OCI-LY7 (cell line): ENCODE measurements at regions not wholly inside any gene's neighbourhood (a gene's known extent, or its start where the extent isn't known, plus 50 kb on each side); places are given as distances from the start of the nearest gene placed in this dataset.

Experiments used
- BruUV-seq: library from RNA; stranded (reverse); fragments of 400-500 nt; replicated peaks from 2 replicates; lab custom pipeline; 2021; lab: Mats Ljungman, UMichigan
- CTCF ChIA-PET: fragments of 300-600 bp; sonication (Branson Sonifier 250); formaldehyde crosslinking; loops from one replicate; lab custom pipeline; 2022; ENCODE audit warnings: antibody characterized with exemption; ENCODE audit not compliant: unreplicated experiment; lab: Charles Lee
- POLR2A ChIA-PET: fragments of 300-600 bp; sonication (Branson Sonifier 250); formaldehyde crosslinking; loops from one replicate; lab custom pipeline; 2022; ENCODE audit warnings: antibody characterized with exemption; lab: Charles Lee
- DNase-seq: peaks from one replicate; pipeline ENCODE4 v3.0.0-alpha.2; 2015; ENCODE audit warnings: low spot score
- H2AFZ ChIP-seq: fragments of 200-600 bp; sonication (generic), shearing (Covaris generic); 2 replicates; pipeline ENCODE4 v1.6.1; 2014; ENCODE audit warnings: mild to moderate bottlenecking, antibody characterized with exemption, low read length, moderate library complexity
- H3K27ac ChIP-seq: fragments of 200-600 bp; sonication (generic); 2 replicates; pipeline ENCODE4 v1.5.1; 2014; ENCODE audit warnings: mixed run types, low read depth, mild to moderate bottlenecking, moderate library complexity, low read length, inconsistent platforms; ENCODE audit not compliant: poor library complexity, severe bottlenecking
- H3K36me3 ChIP-seq: fragments of 200-600 bp; sonication (generic); 2 replicates; pipeline ENCODE4 v1.6.1; 2014; ENCODE audit warnings: mild to moderate bottlenecking, antibody characterized with exemption, low read length, moderate library complexity, mixed read lengths; ENCODE audit not compliant: insufficient read depth
- H3K4me1 ChIP-seq: fragments of 200-600 bp; sonication (generic); 2 replicates; pipeline ENCODE4 v1.5.1; 2014; ENCODE audit warnings: mild to moderate bottlenecking, low read length; ENCODE audit not compliant: insufficient read depth, poor library complexity, severe bottlenecking
- H3K4me2 ChIP-seq: fragments of 200-600 bp; sonication (generic); 2 replicates; pipeline ENCODE4 v1.6.1; 2014; ENCODE audit warnings: mild to moderate bottlenecking, low read length
- H3K4me3 ChIP-seq: fragments of 200-600 bp; sonication (generic); 2 replicates; pipeline ENCODE4 v1.5.1; 2014; ENCODE audit warnings: mild to moderate bottlenecking, low read depth, low read length; ENCODE audit not compliant: poor library complexity, severe bottlenecking
- H3K79me2 ChIP-seq: fragments of 200-600 bp; sonication (generic); 2 replicates; pipeline ENCODE4 v1.6.1; 2016; ENCODE audit warnings: low read depth, mild to moderate bottlenecking, low read length, moderate library complexity, mixed read lengths; ENCODE audit not compliant: insufficient read depth
- H3K9me2 ChIP-seq: fragments of 200-600 bp; sonication (generic); 2 replicates; pipeline ENCODE4 v1.6.1; 2016; ENCODE audit warnings: mild to moderate bottlenecking, low read length, mixed read lengths; ENCODE audit not compliant: insufficient read depth
- H3K9me3 ChIP-seq: fragments of 200-600 bp; sonication (generic); 2 replicates; pipeline ENCODE4 v1.6.1; 2014; ENCODE audit warnings: mild to moderate bottlenecking, mixed run types, low read length, mixed read lengths
- H4K20me1 ChIP-seq: fragments of 200-600 bp; sonication (generic); 2 replicates; pipeline ENCODE4 v1.6.1; 2014; ENCODE audit warnings: mild to moderate bottlenecking, antibody characterized with exemption, low read length, moderate library complexity, mixed read lengths; ENCODE audit not compliant: insufficient read depth
- EZH2phosphoT487 ChIP-seq: fragments of 200-600 bp; sonication (generic); IDR thresholded peaks from 2 replicates; pipeline ENCODE4 v1.6.1; 2018; ENCODE audit warnings: low read depth, borderline replicate concordance, mild to moderate bottlenecking, mixed run types, antibody characterized with exemption, low read length, moderate library complexity, mixed read lengths
- intact Hi-C: fragments of 100-400 bp; cut with micrococcal nuclease; formaldehyde crosslinking; loops from one replicate; pipeline ENCODE4 v1.10.0; 2022; ENCODE audit not compliant: unreplicated experiment
- TF ChIP-seq, protein P1 (sequence below): fragments of 200-600 bp; sonication (generic); conservative IDR thresholded peaks from 2 replicates; pipeline ENCODE4 v1.5.1; 2014; ENCODE audit warnings: mild to moderate bottlenecking, antibody characterized with exemption, low read length, moderate library complexity, mixed read lengths

DNA sequence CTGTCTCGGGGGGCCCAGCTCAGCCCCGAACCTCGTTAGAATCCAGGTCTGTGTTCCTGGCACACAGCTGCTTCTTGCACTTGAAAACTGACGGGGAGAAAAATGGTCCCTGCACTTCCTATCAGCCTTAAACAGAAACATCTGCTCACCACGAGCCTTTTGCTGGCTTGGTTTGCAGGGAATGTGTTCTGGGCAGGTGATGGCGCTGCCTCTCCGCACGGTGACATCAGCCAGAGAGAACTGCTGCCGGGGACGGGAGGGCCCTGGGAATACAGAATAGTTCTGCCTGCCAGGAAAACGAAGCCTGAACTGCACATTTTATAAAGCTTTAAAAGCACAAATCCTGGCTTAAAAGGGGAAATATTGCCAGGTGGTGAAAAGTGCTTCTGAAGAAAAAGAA is 622.5 kb downstream of the TYW1 start:
- Histone ChIP-seq H3K79me2 (no peaks in the 10 kb centered on the region), H3K9me2 (no peaks in the 10 kb centered on the region), H3K36me3 (no peaks in the 10 kb centered on the region), H3K4me3 (no peak overlapping the region), H2AFZ (no peak overlapping the region), H4K20me1 (no peaks in the 10 kb centered on the region), H3K4me2 (no peak overlapping the region), H3K27ac (no peak overlapping the region), H3K4me1 (no peaks in the 10 kb centered on the region), H3K9me3 (no peaks in the 10 kb centered on the region)
- ChIA-PET CTCF (no interaction called here), POLR2A (interaction anchor here (0.5 to 0.6 kb wide), 2 partner anchors 55 to 165 kb away, joined by 5 read pairs; no protein-coding TSS in a partner anchor)
- intact Hi-C loops, result no loop called here
- BruUV-seq, result no TSS peak
- TF ChIP-seq EZH2phosphoT487, result no peak
- TF ChIP-seq, protein P1, sequence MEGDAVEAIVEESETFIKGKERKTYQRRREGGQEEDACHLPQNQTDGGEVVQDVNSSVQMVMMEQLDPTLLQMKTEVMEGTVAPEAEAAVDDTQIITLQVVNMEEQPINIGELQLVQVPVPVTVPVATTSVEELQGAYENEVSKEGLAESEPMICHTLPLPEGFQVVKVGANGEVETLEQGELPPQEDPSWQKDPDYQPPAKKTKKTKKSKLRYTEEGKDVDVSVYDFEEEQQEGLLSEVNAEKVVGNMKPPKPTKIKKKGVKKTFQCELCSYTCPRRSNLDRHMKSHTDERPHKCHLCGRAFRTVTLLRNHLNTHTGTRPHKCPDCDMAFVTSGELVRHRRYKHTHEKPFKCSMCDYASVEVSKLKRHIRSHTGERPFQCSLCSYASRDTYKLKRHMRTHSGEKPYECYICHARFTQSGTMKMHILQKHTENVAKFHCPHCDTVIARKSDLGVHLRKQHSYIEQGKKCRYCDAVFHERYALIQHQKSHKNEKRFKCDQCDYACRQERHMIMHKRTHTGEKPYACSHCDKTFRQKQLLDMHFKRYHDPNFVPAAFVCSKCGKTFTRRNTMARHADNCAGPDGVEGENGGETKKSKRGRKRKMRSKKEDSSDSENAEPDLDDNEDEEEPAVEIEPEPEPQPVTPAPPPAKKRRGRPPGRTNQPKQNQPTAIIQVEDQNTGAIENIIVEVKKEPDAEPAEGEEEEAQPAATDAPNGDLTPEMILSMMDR, result no peak
- DNase-seq, result no peak

DNA sequence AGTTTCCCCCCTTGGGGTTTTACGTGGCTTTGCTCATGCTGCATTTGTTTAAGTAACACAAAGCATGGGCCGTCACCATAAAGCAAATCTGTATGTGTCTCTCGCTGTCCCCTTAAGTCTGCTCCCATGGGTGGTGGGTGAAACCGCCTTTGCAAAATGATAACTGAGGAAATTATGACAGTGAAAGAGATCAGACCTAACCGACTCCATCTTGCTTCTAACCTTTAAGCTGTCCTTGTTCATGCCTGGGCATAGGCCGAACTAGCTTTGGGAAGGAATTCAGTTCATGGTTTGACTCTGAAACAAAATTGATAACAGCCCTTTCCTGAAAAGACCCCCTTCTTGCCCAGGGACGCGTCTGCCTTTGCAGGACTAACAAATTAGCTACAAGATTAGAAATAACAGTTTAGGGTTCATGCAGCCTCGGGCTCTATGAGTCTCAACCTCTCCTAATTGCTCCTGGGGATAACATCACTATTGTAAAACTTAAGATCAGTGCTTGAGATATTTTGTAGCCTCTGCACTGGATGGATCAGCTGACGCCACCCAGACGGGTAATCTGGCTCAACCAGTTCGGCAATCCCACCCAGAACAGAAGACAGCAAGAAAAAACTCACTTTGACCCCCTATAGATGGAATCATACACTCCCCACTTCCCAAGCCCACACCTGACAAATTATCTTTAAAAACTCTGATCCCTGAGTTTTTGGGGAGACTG is 623.7 kb downstream of the TYW1 start:
- H3K9me3 ChIP-seq, result no peaks in the 10 kb centered on the region
- H3K9me2 ChIP-seq, result no peaks in the 10 kb centered on the region
- H3K4me1 ChIP-seq, result no peaks in the 10 kb centered on the region
- H3K4me2 ChIP-seq, result no peak overlapping the region
- POLR2A ChIA-PET, result no interaction called here
- TF ChIP-seq, protein P1, result no peak
- no peak for TF ChIP-seq EZH2phosphoT487
- DNase-seq, result no peak
- intact Hi-C loops, result no loop called here
- no TSS peak for BruUV-seq
- CTCF ChIA-PET, result no interaction called here
- H3K79me2 ChIP-seq, result no peaks in the 10 kb centered on the region
- no peaks in the 10 kb centered on the region for H3K36me3 ChIP-seq
- H4K20me1 ChIP-seq, result no peaks in the 10 kb centered on the region
- no peak overlapping the region for H3K27ac ChIP-seq
- no peak overlapping the region for H3K4me3 ChIP-seq
- no peak overlapping the region for H2AFZ ChIP-seq

DNA sequence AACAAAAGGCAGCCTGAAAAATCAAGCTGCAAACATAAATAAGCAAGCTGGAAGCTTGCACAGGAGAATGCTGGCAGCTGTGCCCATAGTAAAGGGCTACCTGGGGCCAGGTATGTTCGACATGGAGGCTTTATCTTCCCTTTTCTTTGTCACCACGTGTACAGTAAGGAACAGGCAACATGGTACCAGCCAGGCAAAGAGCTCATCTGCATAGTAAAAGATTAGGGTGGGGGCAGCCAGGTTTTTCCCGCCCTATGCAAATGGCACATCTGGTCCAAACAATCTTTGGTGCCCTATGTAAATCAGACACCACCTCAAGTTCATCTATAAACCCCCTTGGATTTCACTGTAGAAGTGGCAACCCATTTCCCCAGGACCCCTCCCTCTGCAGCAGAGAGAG is 625.1 kb downstream of the TYW1 start:
- H2AFZ ChIP-seq, result no peak overlapping the region
- no peaks in the 10 kb centered on the region for H3K9me2 ChIP-seq
- H3K36me3 ChIP-seq, result no peaks in the 10 kb centered on the region
- TF ChIP-seq, protein P1, result no peak
- no peak for TF ChIP-seq EZH2phosphoT487
- BruUV-seq, result no TSS peak
- POLR2A ChIA-PET, result interaction anchor here (0.6 to 0.7 kb wide), 2 partner anchors 794 to 985 kb away, joined by 3 to 5 read pairs; no protein-coding TSS in a partner anchor
- H3K27ac ChIP-seq, result no peak overlapping the region
- no peaks in the 10 kb centered on the region for H4K20me1 ChIP-seq
- no peak overlapping the region for H3K4me2 ChIP-seq
- H3K4me1 ChIP-seq, result no peaks in the 10 kb centered on the region
- no peak overlapping the region for H3K4me3 ChIP-seq
- no peaks in the 10 kb centered on the region for H3K9me3 ChIP-seq
- DNase-seq, result no peak
- H3K79me2 ChIP-seq, result no peaks in the 10 kb centered on the region
- CTCF ChIA-PET, result no interaction called here
- intact Hi-C loops, result no loop called here
